AG04449 (cell line): ENCODE measurements at regions not wholly inside any gene's neighbourhood (a gene's known extent, or its start where the extent isn't known, plus 50 kb on each side); places are given as distances from the start of the nearest gene placed in this dataset.

Experiments used
- CTCF ChIA-PET: fragments of 350-600 bp; formaldehyde crosslinking; extraction: SDS; loops from one replicate; lab custom pipeline; 2021; ENCODE audit warnings: antibody characterized with exemption; lab: Yijun Ruan, JAX
- POLR2A ChIA-PET: fragments of 400-600, 350-600 bp; formaldehyde crosslinking; extraction: SDS; loops from one replicate; lab custom pipeline; 2020; ENCODE audit warnings: antibody characterized with exemption, inconsistent platforms; lab: Yijun Ruan, JAX
- DNase-seq: peaks from one replicate; pipeline ENCODE4 v3.0.0-alpha.2; 2010; ENCODE audit warnings: low read depth, low spot score
- H3K4me3 ChIP-seq: 2 replicates; pipeline ENCODE4 v1.5.1; 2011; ENCODE audit warnings: low read depth, mild to moderate bottlenecking, control low read depth, low read length
- TF ChIP-seq, protein P1 (sequence below): IDR thresholded peaks from one replicate; pipeline ENCODE4 v1.5.1; 2011; ENCODE audit warnings: mild to moderate bottlenecking, moderate library complexity, low read length, control low read depth, inconsistent platforms; ENCODE audit not compliant: insufficient read depth; ENCODE audit errors: missing control alignments

DNA sequence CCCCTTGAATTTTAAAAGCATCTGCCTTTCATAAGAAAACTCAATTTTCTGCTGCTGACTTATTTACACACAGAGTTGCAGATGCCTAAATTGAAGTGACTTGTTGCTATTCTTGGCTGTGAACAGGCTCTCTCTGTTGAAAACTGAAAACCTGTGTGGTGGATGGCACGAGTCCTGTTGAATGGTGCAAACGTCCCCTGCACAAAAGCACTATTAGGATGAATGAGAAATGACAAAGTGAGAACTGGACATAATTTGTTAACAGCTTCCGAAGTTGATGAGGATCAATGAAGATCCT, 201.7 kb upstream of the PREP start:
- ChIA-PET CTCF (no interaction called here), POLR2A (no interaction called here)
- TF ChIP-seq, protein P1, sequence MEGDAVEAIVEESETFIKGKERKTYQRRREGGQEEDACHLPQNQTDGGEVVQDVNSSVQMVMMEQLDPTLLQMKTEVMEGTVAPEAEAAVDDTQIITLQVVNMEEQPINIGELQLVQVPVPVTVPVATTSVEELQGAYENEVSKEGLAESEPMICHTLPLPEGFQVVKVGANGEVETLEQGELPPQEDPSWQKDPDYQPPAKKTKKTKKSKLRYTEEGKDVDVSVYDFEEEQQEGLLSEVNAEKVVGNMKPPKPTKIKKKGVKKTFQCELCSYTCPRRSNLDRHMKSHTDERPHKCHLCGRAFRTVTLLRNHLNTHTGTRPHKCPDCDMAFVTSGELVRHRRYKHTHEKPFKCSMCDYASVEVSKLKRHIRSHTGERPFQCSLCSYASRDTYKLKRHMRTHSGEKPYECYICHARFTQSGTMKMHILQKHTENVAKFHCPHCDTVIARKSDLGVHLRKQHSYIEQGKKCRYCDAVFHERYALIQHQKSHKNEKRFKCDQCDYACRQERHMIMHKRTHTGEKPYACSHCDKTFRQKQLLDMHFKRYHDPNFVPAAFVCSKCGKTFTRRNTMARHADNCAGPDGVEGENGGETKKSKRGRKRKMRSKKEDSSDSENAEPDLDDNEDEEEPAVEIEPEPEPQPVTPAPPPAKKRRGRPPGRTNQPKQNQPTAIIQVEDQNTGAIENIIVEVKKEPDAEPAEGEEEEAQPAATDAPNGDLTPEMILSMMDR: no peak
- no peak overlapping the region for H3K4me3 ChIP-seq
- no peak for DNase-seq

DNA sequence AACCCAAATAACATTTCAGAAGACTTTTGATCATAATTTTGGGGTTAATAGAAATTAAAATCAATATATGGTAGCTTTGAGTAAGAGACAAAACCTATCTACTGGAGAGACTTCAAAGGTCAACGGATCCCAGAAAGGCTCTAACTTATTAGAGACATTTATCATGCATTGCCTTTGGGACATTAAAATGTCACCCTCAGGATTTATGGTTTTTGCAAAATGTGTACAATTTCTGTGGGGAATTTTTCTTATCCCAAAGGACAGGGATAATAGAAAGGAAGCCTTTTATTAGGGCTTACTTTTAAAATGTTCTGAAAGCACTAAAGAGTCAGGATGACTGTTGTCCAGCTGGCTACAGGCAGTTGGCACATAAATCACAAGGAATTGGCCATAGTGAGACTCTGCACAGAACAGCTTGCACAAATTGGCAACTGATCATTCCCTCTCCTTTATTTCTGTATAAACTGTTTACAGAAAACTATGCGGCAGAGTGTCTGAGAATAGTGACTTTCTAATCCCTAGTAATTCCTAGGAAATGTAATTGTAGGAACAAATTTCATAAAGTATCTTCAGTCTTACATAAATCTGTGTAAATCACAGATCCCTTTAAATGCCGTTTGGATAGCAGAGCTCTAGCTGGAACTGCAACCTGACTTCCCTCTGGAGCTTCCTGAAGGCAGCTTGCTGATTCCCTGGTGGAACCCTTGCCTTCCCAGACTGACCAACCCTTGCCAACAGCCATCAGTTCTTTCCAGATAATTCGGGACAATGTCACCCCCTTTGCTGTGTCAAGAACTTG, 201.1 kb upstream of the PREP start:
- POLR2A ChIA-PET: no interaction called here
- H3K4me3 ChIP-seq: no peak overlapping the region
- DNase-seq: no peak
- CTCF ChIA-PET: no interaction called here
- TF ChIP-seq, protein P1: no peak

DNA sequence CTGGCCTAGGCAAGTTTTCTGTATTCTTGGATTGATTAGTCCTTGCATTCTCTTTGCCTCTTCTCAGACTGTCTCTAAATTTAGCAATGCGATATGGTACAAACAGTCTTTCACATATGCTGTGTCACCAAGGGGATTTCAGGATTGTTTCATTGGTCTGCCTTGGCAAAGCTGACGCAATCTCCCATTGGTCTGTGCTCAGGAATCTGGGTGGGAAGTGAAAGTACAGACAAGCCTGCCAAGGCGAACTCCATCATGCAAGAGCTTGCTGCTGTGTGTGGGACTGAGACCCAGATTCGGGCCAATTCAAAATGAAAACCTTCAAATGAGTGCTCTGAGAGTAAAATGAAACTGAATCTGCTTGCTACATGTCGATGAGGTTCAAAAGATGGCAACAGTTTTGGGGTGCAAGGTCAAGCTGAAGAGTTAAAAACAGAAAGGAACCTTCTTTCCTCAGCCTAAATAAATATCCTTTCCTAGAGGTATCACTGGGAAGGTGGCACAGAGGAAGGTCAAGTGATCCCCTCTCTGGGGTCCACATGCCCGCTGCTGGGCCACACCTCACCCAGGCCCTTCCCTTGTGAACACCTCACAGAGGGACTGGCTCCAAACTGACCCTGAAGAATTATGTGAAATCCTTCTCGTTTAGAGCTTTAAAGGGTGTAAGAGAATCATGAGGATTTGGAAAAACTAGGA, 198.8 kb upstream of the PREP start:
- TF ChIP-seq, protein P1: no peak
- ChIA-PET POLR2A (no interaction called here), CTCF (interaction anchor here (0.7 kb wide), 1 partner anchor 388 kb away, joined by 4 read pairs; no protein-coding TSS in a partner anchor)
- no peak overlapping the region for H3K4me3 ChIP-seq
- DNase-seq: peak; percentile 76

DNA sequence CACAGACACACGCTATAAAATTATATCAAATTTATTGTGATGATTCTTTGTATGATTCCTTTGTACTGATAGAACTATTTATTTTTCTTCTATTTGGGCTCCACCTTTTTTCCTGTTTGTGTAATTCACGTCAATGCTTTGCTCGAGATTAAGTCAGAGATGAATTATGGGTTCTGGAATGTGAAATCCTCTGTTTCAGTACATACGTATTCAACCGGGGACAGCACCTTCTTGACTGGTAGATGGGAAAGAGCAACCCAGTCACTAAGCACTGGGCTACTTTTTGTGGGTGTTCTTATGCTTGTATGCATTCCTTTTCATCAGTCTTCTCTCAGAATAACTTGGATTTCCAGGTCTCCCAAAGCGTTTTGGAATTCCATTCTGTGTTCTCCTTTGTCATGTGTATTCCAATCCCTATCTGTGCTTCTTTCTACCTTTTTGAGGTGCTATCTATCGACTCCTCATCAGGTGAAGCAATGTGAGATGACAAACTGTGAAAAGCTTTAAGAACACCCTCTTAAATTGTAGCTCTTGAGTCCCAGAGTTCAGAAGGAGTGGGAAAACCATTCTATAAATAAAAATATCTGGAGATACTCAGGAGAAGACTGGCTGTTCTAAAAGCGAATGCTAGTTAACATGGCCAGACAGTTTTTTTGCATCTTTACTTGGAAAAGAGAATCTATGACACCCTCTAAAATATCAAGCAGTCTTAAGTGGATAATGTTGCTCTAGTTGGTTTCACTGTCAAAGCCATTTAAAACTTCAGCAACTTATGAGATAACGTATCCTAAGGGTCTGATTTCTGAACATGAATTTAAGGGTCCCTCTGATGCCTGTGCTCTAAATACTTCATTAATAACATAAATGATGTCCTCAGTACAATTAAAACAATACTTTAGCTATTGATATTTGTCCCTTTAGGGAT, 197.7 kb upstream of the PREP start:
- CTCF ChIA-PET: interaction anchor here (0.7 kb wide), 1 partner anchor 389 kb away, joined by 4 read pairs; no protein-coding TSS in a partner anchor
- TF ChIP-seq, protein P1: no peak

DNA sequence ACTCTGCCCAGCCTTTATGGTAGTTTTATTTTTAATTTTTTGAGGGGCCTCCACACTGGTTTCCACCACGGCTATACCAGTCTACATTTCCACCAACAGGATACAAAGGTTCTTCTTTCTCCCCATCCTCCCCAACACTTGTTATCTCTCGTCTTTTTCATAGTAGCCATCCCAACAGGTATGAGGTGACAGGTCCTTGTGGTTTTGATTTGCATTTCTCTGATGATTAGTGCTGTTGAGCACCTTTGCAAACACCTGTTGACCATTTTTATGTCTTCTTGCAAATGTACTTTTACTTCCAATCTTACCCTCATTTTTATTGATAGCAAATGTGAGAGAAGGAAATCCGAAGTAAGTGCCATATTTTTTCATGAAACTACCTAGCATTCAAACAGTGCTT, 195.4 kb upstream of the PREP start:
- TF ChIP-seq, protein P1: no peak
- H3K4me3 ChIP-seq: no peak overlapping the region
- CTCF ChIA-PET: interaction anchor here (1.1 kb wide), 1 partner anchor 10 kb away, joined by 7 read pairs; no protein-coding TSS in a partner anchor
- no peak for DNase-seq
- POLR2A ChIA-PET: no interaction called here

More for the DNA sequence above, 197.7 kb upstream of the PREP start:
- POLR2A ChIA-PET: no interaction called here
- H3K4me3 ChIP-seq: no peak overlapping the region
- DNase-seq: no peak
